ENCODE measurements at regions not wholly inside any gene's neighbourhood (a gene's known extent, or its start where the extent isn't known, plus 50 kb on each side); places are given as distances from the start of the nearest gene placed in this dataset.

GRCh38 chr9:73871636-73872035 is 625.5 kb upstream of the RORB start:
- no peak for TF ChIP-seq YY1 (IDR thresholded peaks at IDR 0.05; ENCODE audit: insufficient read depth, insufficient read length)
- no peak for TF ChIP-seq ZNF274 (IDR thresholded peaks at IDR 0.05; ENCODE audit: low read depth, low read length)
